ENCODE measurements at regions not wholly inside any gene's neighbourhood (a gene's known extent, or its start where the extent isn't known, plus 50 kb on each side); places are given as distances from the start of the nearest gene placed in this dataset.

GRCh38 chr16:47924950-47925349 is 230.8 kb downstream of the ABCC12 start:
- ATAC-seq = no peak
- Histone ChIP-seq H3K4me3 (no peak overlapping the region), H3K36me3 (no peaks in the 10 kb centered on the region), H3K27ac (no peak overlapping the region), H3K9me3 (no peaks in the 10 kb centered on the region), H3K4me1 (no peaks in the 10 kb centered on the region), H3K27me3 (peaks cover 4% of the 10 kb centered on the region)
- TF ChIP-seq EP300 (IDR thresholded peaks at IDR 0.05) = no peak
- TF ChIP-seq POLR2AphosphoS5 (IDR thresholded peaks at IDR 0.05) = no peak
- no peak for TF ChIP-seq CTCF (IDR thresholded peaks at IDR 0.05)
- no peak for TF ChIP-seq POLR2A (IDR thresholded peaks at IDR 0.05)
- WGBS, 2 donors (ENCODE audit: low coverage in 1 of 2) = 60 to 73% methylated on average over 1 to 2 of the region's 2 CpGs

- Histone ChIP-seq H3K36me3 (no peaks in the 10 kb centered on the region), H3K4me3 (no peak overlapping the region), H3K4me1 (no peaks in the 10 kb centered on the region), H3K27ac (no peak overlapping the region), H3K27me3 (peaks cover 4% of the 10 kb centered on the region), H3K9me3 (no peaks in the 10 kb centered on the region)
- TF ChIP-seq CTCF (IDR thresholded peaks at IDR 0.05) = no peak
- TF ChIP-seq POLR2AphosphoS5 (IDR thresholded peaks at IDR 0.05) = no peak
- no peak for TF ChIP-seq EP300 (IDR thresholded peaks at IDR 0.05)
- no peak for TF ChIP-seq POLR2A (IDR thresholded peaks at IDR 0.05)
- ATAC-seq = no peak
- 60 to 67% methylated on average over 1 of the region's 1 CpG for WGBS, 2 donors (ENCODE audit: low coverage in 1 of 2)
These were observed 234.3 kb downstream of the ABCC12 start for GRCh38 chr16:47921535-47921934.

DNA sequence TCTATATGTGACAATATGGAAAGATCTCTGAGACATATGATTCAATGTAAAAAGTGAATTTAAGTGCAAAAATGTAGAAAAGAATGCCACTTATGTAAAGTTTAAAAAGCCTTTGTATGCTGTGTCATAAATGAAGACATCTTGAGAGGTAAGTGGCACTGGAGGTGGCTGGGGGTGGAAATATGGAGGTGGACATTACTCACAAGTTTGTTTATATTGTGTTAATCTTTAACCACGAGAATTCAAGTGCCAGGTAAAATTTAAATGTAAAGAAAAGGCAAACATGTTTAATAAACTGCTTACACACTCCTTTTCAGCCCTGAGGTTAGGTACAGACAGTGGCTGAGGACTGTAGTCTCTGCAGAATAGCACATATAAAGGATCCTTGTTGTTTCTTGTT is 235.1 kb downstream of the ABCC12 start:
- no peak for ATAC-seq

GRCh38 chr16:47917118-47917517 is 238.7 kb downstream of the ABCC12 start:
- H3K27ac ChIP-seq = no peak overlapping the region
- H3K9me3 ChIP-seq = no peaks in the 10 kb centered on the region
- TF ChIP-seq POLR2A (IDR thresholded peaks at IDR 0.05) (no peak), POLR2AphosphoS5 (IDR thresholded peaks at IDR 0.05) (no peak), CTCF (IDR thresholded peaks at IDR 0.05) (no peak), EP300 (IDR thresholded peaks at IDR 0.05) (no peak)
- no peak overlapping the region for H3K4me3 ChIP-seq
- H3K4me1 ChIP-seq = no peaks in the 10 kb centered on the region
- no peaks in the 10 kb centered on the region for H3K36me3 ChIP-seq
- no peak for ATAC-seq
- H3K27me3 ChIP-seq = no peaks in the 10 kb centered on the region

More for the DNA sequence above, 235.1 kb downstream of the ABCC12 start:
- H3K4me3 ChIP-seq = no peak overlapping the region
- H3K4me1 ChIP-seq = no peaks in the 10 kb centered on the region
- no peaks in the 10 kb centered on the region for H3K9me3 ChIP-seq
- no peak overlapping the region for H3K27ac ChIP-seq
- no peak for TF ChIP-seq CTCF (IDR thresholded peaks at IDR 0.05)
- TF ChIP-seq POLR2AphosphoS5 (IDR thresholded peaks at IDR 0.05) = no peak
- no peak for TF ChIP-seq POLR2A (IDR thresholded peaks at IDR 0.05)
- TF ChIP-seq EP300 (IDR thresholded peaks at IDR 0.05) = no peak
- no peaks in the 10 kb centered on the region for H3K36me3 ChIP-seq
- H3K27me3 ChIP-seq = peaks cover 4% of the 10 kb centered on the region
- 0 to 16% methylated on average over 1 of the region's 1 CpG for WGBS, 2 donors (ENCODE audit: low coverage in 1 of 2)

GRCh38 chr16:47916266-47916665 is 239.5 kb downstream of the ABCC12 start:
- Histone ChIP-seq H3K36me3 (no peaks in the 10 kb centered on the region), H3K27ac (no peak overlapping the region), H3K9me3 (no peaks in the 10 kb centered on the region), H3K27me3 (no peaks in the 10 kb centered on the region), H3K4me3 (no peak overlapping the region), H3K4me1 (no peaks in the 10 kb centered on the region)
- TF ChIP-seq POLR2A (IDR thresholded peaks at IDR 0.05) (no peak), POLR2AphosphoS5 (IDR thresholded peaks at IDR 0.05) (no peak), CTCF (IDR thresholded peaks at IDR 0.05) (no peak), EP300 (IDR thresholded peaks at IDR 0.05) (no peak)
- ATAC-seq = no peak
- 53 to 89% methylated on average over 1 to 2 of the region's 2 CpGs for WGBS, 2 donors (ENCODE audit: low coverage in 1 of 2)
